Activated CD4-positive, alpha-beta T cell treated with anti-CD3 and anti-CD28 coated beads, Interleukin-2, amount 50 U/mL, for 48 hours (primary cell): ENCODE measurements at regions not wholly inside any gene's neighbourhood (a gene's known extent, or its start where the extent isn't known, plus 50 kb on each side); places are given as distances from the start of the nearest gene placed in this dataset.

ENCODE experiments used
- DNase-seq, 2 experiments: peaks; one replicate each; pipeline ENCODE4 v3.0.0-alpha.2; 2020

- DNase-seq: no peak
These were observed 251.2 kb upstream of the SPRY2 start for GRCh38 chr13:80591976-80592740.

GRCh38 chr13:80590551-80590950, 249.6 kb upstream of the SPRY2 start:
- no peak for DNase-seq

- DNase-seq: no peak
These were observed 245.4 kb upstream of the SPRY2 start for GRCh38 chr13:80586356-80586755.

GRCh38 chr13:80585531-80585930, 244.6 kb upstream of the SPRY2 start:
- DNase-seq: no peak

- DNase-seq: no peak
These were observed 243.9 kb upstream of the SPRY2 start for GRCh38 chr13:80584785-80585184.

- DNase-seq: no peak
These were observed 243.4 kb upstream of the SPRY2 start for GRCh38 chr13:80584306-80584705.

GRCh38 chr13:80577926-80578670, 237.2 kb upstream of the SPRY2 start:
- no peak for DNase-seq

- DNase-seq: no peak
These were observed 236.4 kb upstream of the SPRY2 start for GRCh38 chr13:80577285-80577684.

- no peak for DNase-seq
These were observed 233.4 kb upstream of the SPRY2 start for GRCh38 chr13:80574113-80574850.

GRCh38 chr13:80572923-80573316, 232.0 kb upstream of the SPRY2 start:
- no peak for DNase-seq

GRCh38 chr13:80572308-80572922, 231.5 kb upstream of the SPRY2 start:
- DNase-seq: no peak

- no peak for DNase-seq
These were observed 230.7 kb upstream of the SPRY2 start for GRCh38 chr13:80571346-80572307.

- no peak for DNase-seq
These were observed 222.5 kb upstream of the SPRY2 start for GRCh38 chr13:80563439-80563838.

GRCh38 chr13:80562433-80563156, 221.7 kb upstream of the SPRY2 start:
- DNase-seq: no peak

GRCh38 chr13:80560609-80561008, 219.7 kb upstream of the SPRY2 start:
- DNase-seq: no peak

- no peak for DNase-seq
These were observed 219.0 kb upstream of the SPRY2 start for GRCh38 chr13:80559944-80560343.

GRCh38 chr13:80558074-80558473, 217.1 kb upstream of the SPRY2 start:
- DNase-seq: no peak

- no peak for DNase-seq
These were observed 215.1 kb upstream of the SPRY2 start for GRCh38 chr13:80555796-80556678.

- no peak for DNase-seq
These were observed 212.0 kb upstream of the SPRY2 start for GRCh38 chr13:80552851-80553440.
